Panc1 (cell line): ENCODE measurements at regions not wholly inside any gene's neighbourhood (a gene's known extent, or its start where the extent isn't known, plus 50 kb on each side); places are given as distances from the start of the nearest gene placed in this dataset.

ENCODE experiments used
- POLR2AphosphoS5 ChIP-seq: IDR thresholded peaks from 2 replicates; pipeline ENCODE4 v1.6.1; 2012; ENCODE audit warnings: mild to moderate bottlenecking, low read depth, low read length, moderate library complexity
- REST ChIP-seq, 2 experiments: IDR thresholded peaks; 2 replicates each; pipeline ENCODE4 v1.6.1; 2011 to 2012; ENCODE audit warnings: low read depth in 2 of 2, control low read depth in 1 of 2, low read length in 1 of 2, mild to moderate bottlenecking in 1 of 2, moderate library complexity in 1 of 2; ENCODE audit not compliant: insufficient read depth in 1 of 2
- SIN3A ChIP-seq: IDR thresholded peaks from 2 replicates; pipeline ENCODE4 v1.6.1; 2012; ENCODE audit warnings: low read depth, mild to moderate bottlenecking, low read length, moderate library complexity, borderline replicate concordance; ENCODE audit not compliant: insufficient read depth
- TF ChIP-seq, protein P1 (sequence below): fragments of 450-650 bp; IDR thresholded peaks from 2 replicates; pipeline ENCODE4 v1.5.1; 2017; ENCODE audit warnings: mild to moderate bottlenecking

DNA sequence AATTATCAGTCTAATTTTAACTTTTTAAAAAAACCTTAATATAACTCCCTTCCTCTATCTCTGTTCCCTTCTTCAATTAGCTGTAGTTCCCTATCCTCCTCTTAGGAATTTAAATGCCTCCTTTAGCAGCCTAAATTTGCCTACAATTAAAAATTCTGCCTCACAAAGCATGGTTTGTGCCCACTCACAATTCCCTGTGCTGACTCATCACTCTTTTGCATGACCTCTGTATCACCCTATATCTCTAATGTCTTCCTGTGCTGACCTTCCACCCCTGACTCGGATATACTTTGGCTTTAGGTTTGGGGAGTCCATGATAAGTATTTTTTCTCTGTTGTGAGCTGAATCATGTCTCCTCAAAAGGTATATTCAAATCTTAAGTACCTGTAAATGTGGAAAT lies 253.6 kb downstream of the RNF144B start:
- TF ChIP-seq, protein P1, sequence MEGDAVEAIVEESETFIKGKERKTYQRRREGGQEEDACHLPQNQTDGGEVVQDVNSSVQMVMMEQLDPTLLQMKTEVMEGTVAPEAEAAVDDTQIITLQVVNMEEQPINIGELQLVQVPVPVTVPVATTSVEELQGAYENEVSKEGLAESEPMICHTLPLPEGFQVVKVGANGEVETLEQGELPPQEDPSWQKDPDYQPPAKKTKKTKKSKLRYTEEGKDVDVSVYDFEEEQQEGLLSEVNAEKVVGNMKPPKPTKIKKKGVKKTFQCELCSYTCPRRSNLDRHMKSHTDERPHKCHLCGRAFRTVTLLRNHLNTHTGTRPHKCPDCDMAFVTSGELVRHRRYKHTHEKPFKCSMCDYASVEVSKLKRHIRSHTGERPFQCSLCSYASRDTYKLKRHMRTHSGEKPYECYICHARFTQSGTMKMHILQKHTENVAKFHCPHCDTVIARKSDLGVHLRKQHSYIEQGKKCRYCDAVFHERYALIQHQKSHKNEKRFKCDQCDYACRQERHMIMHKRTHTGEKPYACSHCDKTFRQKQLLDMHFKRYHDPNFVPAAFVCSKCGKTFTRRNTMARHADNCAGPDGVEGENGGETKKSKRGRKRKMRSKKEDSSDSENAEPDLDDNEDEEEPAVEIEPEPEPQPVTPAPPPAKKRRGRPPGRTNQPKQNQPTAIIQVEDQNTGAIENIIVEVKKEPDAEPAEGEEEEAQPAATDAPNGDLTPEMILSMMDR, result no peak
- TF ChIP-seq REST (IDR thresholded peaks at IDR 0.05; ENCODE audit: insufficient read depth in 1 of 2, low read depth in 2 of 2, low read length in 1 of 2) (no peak), SIN3A (no peak), POLR2AphosphoS5 (no peak)
